ENCODE measurements at regions not wholly inside any gene's neighbourhood (a gene's known extent, or its start where the extent isn't known, plus 50 kb on each side); places are given as distances from the start of the nearest gene placed in this dataset.

GRCh38 chr3:44117239-44117638 lies 124.4 kb upstream of the TOPAZ1 start:
- Histone ChIP-seq H3K27ac (ENCODE audit: low read depth, low read length) (no peak overlapping the region), H3K4me2 (ENCODE audit: insufficient read depth, low read length) (no peak overlapping the region), H3K79me2 (ENCODE audit: insufficient read depth, low read length) (no peaks in the 10 kb centered on the region), H3K27me3 (ENCODE audit: insufficient read depth, low read length) (no peaks in the 10 kb centered on the region), H2AFZ (ENCODE audit: low read length) (no peak overlapping the region), H3K36me3 (ENCODE audit: insufficient read depth, low read length) (no peaks in the 10 kb centered on the region), H3K9me3 (ENCODE audit: low read depth, low read length) (no peaks in the 10 kb centered on the region), H3K4me3 (ENCODE audit: insufficient read depth, low read length) (no peak overlapping the region), H3K4me1 (ENCODE audit: insufficient read depth, low read length) (no peaks in the 10 kb centered on the region), H4K20me1 (ENCODE audit: insufficient read depth, low read length) (no peaks in the 10 kb centered on the region)
- TF ChIP-seq CTCF (IDR thresholded peaks at IDR 0.05; ENCODE audit: extremely low read depth, low read depth, low read length) = no peak
- no peak for DNase-seq (ENCODE audit: insufficient read length, low spot score, missing footprints)

- H3K4me3 ChIP-seq (ENCODE audit: insufficient read depth, low read length) = no peak overlapping the region
- H3K79me2 ChIP-seq (ENCODE audit: insufficient read depth, low read length) = no peaks in the 10 kb centered on the region
- no peak for TF ChIP-seq CTCF (IDR thresholded peaks at IDR 0.05; ENCODE audit: extremely low read depth, low read depth, low read length)
- no peaks in the 10 kb centered on the region for H3K4me1 ChIP-seq (ENCODE audit: insufficient read depth, low read length)
- H3K27ac ChIP-seq (ENCODE audit: low read depth, low read length) = no peak overlapping the region
- H3K4me2 ChIP-seq (ENCODE audit: insufficient read depth, low read length) = no peak overlapping the region
- H2AFZ ChIP-seq (ENCODE audit: low read length) = no peak overlapping the region
- H3K36me3 ChIP-seq (ENCODE audit: insufficient read depth, low read length) = no peaks in the 10 kb centered on the region
- no peaks in the 10 kb centered on the region for H4K20me1 ChIP-seq (ENCODE audit: insufficient read depth, low read length)
- no peaks in the 10 kb centered on the region for H3K9me3 ChIP-seq (ENCODE audit: low read depth, low read length)
- DNase-seq (ENCODE audit: insufficient read length, low spot score, missing footprints) = no peak
- H3K27me3 ChIP-seq (ENCODE audit: insufficient read depth, low read length) = no peaks in the 10 kb centered on the region
Observed at GRCh38 chr3:44117736-44118135, 124.0 kb upstream of the TOPAZ1 start.

GRCh38 chr3:44120721-44121582 lies 120.7 kb upstream of the TOPAZ1 start:
- DNase-seq (ENCODE audit: insufficient read length, low spot score, missing footprints) = no peak
- no peak for TF ChIP-seq CTCF (IDR thresholded peaks at IDR 0.05; ENCODE audit: extremely low read depth, low read depth, low read length)

GRCh38 chr3:44125246-44125645 lies 116.4 kb upstream of the TOPAZ1 start:
- Histone ChIP-seq H3K79me2 (ENCODE audit: insufficient read depth, low read length) (no peaks in the 10 kb centered on the region), H3K27ac (ENCODE audit: low read depth, low read length) (no peak overlapping the region), H3K27me3 (ENCODE audit: insufficient read depth, low read length) (no peaks in the 10 kb centered on the region), H3K36me3 (ENCODE audit: insufficient read depth, low read length) (no peaks in the 10 kb centered on the region), H4K20me1 (ENCODE audit: insufficient read depth, low read length) (no peaks in the 10 kb centered on the region), H2AFZ (ENCODE audit: low read length) (no peak overlapping the region), H3K4me3 (ENCODE audit: insufficient read depth, low read length) (no peak overlapping the region), H3K9me3 (ENCODE audit: low read depth, low read length) (no peaks in the 10 kb centered on the region), H3K4me1 (ENCODE audit: insufficient read depth, low read length) (no peaks in the 10 kb centered on the region), H3K4me2 (ENCODE audit: insufficient read depth, low read length) (no peak overlapping the region)
- no peak for TF ChIP-seq CTCF (IDR thresholded peaks at IDR 0.05; ENCODE audit: extremely low read depth, low read depth, low read length)
- no peak for DNase-seq (ENCODE audit: insufficient read length, low spot score, missing footprints)

More at GRCh38 chr3:44120721-44121582, 120.7 kb upstream of the TOPAZ1 start:
- Histone ChIP-seq H4K20me1 (ENCODE audit: insufficient read depth, low read length) (no peaks in the 10 kb centered on the region), H3K4me1 (ENCODE audit: insufficient read depth, low read length) (no peaks in the 10 kb centered on the region), H3K4me2 (ENCODE audit: insufficient read depth, low read length) (no peak overlapping the region), H3K4me3 (ENCODE audit: insufficient read depth, low read length) (no peak overlapping the region), H3K27me3 (ENCODE audit: insufficient read depth, low read length) (no peaks in the 10 kb centered on the region), H3K27ac (ENCODE audit: low read depth, low read length) (no peak overlapping the region), H3K9me3 (ENCODE audit: low read depth, low read length) (no peaks in the 10 kb centered on the region), H3K36me3 (ENCODE audit: insufficient read depth, low read length) (no peaks in the 10 kb centered on the region), H2AFZ (ENCODE audit: low read length) (no peak overlapping the region), H3K79me2 (ENCODE audit: insufficient read depth, low read length) (no peaks in the 10 kb centered on the region)

Data from osteoblast (primary cell).